ENCODE measurements at regions not wholly inside any gene's neighbourhood (a gene's known extent, or its start where the extent isn't known, plus 50 kb on each side); places are given as distances from the start of the nearest gene placed in this dataset.

DNA sequence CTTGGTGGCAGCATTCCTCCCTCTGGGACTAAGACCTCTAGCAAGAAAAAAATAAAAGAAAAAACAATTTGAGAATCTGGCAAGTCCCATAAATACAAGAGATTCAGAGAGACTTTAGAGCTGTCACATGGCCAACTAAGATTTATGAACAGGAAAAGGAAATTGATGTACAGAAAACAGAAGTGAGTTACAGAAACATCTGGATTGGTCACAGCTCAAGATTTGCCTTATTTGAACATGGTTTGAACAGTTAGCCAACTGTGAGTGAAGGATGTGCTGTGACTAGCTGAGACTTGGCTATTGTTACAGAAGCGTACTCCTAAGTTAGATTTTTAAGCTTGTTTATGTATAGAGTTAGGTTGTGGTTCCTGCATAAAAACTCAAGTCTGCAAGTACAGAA lies 340.2 kb downstream of the SLCO4C1 start:
- no peak overlapping the region for H3K4me2 ChIP-seq (ENCODE audit: insufficient read depth, low read length)
- FAIRE-seq, result no peak
- H3K4me3 ChIP-seq, result no peak overlapping the region
- no peak overlapping the region for H3K27ac ChIP-seq (ENCODE audit: extremely low read depth, low read depth, low read length)
- H3K4me1 ChIP-seq (replicated peaks in 1 of 2; ENCODE audit: control insufficient read depth in 2 of 2, insufficient read depth in 2 of 2, low read length in 2 of 2), result no peaks in the 10 kb centered on the region
- TF ChIP-seq MTA2 (IDR thresholded peaks at IDR 0.05; ENCODE audit: low read depth), result no peak
- DNase-seq (ENCODE audit: extremely low read depth in 1 of 4, low spot score in 3 of 4), result no peak
- no peaks in the 10 kb centered on the region for H3K9me1 ChIP-seq (ENCODE audit: control insufficient read depth, insufficient read depth, low read length)
- WGBS (ENCODE audit: insufficient coverage, low coverage, missing lambda C conversion rate), result 0% methylated on average over 1 of the region's 1 CpG
- H2AFZ ChIP-seq (ENCODE audit: low read depth, low read length), result no peak overlapping the region
- H3K27me3 ChIP-seq (ENCODE audit: control insufficient read depth in 2 of 2, insufficient read depth in 2 of 2, low read length in 2 of 2), result no peaks in the 10 kb centered on the region
- CTCF ChIA-PET (ENCODE audit: low intra/inter-chr PET ratio), result no interaction called here
- no peak for ATAC-seq
- H3K79me2 ChIP-seq (ENCODE audit: control insufficient read depth, insufficient read depth, low read length), result no peaks in the 10 kb centered on the region
- no peaks in the 10 kb centered on the region for H4K20me1 ChIP-seq (replicated peaks; ENCODE audit: control insufficient read depth, insufficient read depth, low read length)
- POLR2A ChIA-PET, result no interaction called here
- H3K9ac ChIP-seq (ENCODE audit: insufficient read depth in 1 of 2, low read depth in 2 of 2, low read length in 2 of 2), result no peak overlapping the region
- intact Hi-C loops (cut with micrococcal nuclease) (no loop called here), in situ Hi-C loops (cut with MboI) (no loop called here)
- BruUV-seq (replicated peaks), result no TSS peak
- no peaks in the 10 kb centered on the region for H3K9me3 ChIP-seq (replicated peaks; ENCODE audit: control insufficient read depth, insufficient read depth, low read depth, low read length)
- no peaks in the 10 kb centered on the region for H3K36me3 ChIP-seq (ENCODE audit: control insufficient read depth, insufficient read depth, low read length)

DNA sequence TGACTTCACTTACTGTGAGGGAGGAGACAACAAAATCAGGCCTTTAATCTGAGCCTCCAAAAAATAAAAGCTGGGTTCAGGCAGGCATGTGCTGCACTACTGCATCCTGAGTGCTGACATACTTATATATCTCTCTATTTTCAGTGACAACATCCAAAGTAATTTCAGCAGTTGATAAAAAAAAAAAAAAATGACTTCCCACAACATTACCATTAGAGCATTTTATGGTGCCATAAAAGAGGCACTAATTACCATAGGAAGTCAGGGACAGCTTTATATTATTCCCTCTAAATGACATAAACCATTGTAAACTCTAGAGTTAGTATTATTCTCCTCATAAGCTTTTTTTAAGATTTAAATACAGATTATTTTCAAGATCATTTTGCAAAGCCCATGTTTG lies 346.1 kb downstream of the SLCO4C1 start:
- Histone ChIP-seq H3K9me1 (ENCODE audit: control insufficient read depth, insufficient read depth, low read length) (no peaks in the 10 kb centered on the region), H2AFZ (ENCODE audit: low read depth, low read length) (no peak overlapping the region), H3K27ac (ENCODE audit: extremely low read depth, low read depth, low read length) (no peak overlapping the region), H3K4me3 (no peak overlapping the region), H3K4me2 (ENCODE audit: insufficient read depth, low read length) (no peak overlapping the region), H3K9ac (ENCODE audit: insufficient read depth in 1 of 2, low read depth in 2 of 2, low read length in 2 of 2) (no peak overlapping the region), H3K36me3 (ENCODE audit: control insufficient read depth, insufficient read depth, low read length) (no peaks in the 10 kb centered on the region), H3K9me3 (replicated peaks; ENCODE audit: control insufficient read depth, insufficient read depth, low read depth, low read length) (no peaks in the 10 kb centered on the region), H3K27me3 (ENCODE audit: control insufficient read depth in 2 of 2, insufficient read depth in 2 of 2, low read length in 2 of 2) (no peaks in the 10 kb centered on the region), H3K79me2 (ENCODE audit: control insufficient read depth, insufficient read depth, low read length) (no peaks in the 10 kb centered on the region), H3K4me1 (replicated peaks in 1 of 2; ENCODE audit: control insufficient read depth in 2 of 2, insufficient read depth in 2 of 2, low read length in 2 of 2) (no peaks in the 10 kb centered on the region), H4K20me1 (replicated peaks; ENCODE audit: control insufficient read depth, insufficient read depth, low read length) (no peaks in the 10 kb centered on the region)
- ATAC-seq, result no peak
- CTCF ChIA-PET (ENCODE audit: low intra/inter-chr PET ratio), result no interaction called here
- no TSS peak for BruUV-seq (replicated peaks)
- POLR2A ChIA-PET, result no interaction called here
- DNase-seq (ENCODE audit: extremely low read depth in 1 of 4, low spot score in 3 of 4), result no peak
- intact Hi-C loops (cut with micrococcal nuclease) (no loop called here), in situ Hi-C loops (cut with MboI) (no loop called here)
- no peak for FAIRE-seq
- TF ChIP-seq SIN3B (IDR thresholded peaks at IDR 0.05; ENCODE audit: low read depth) (no peak), ZBTB17 (CRISPR knock-in tag; IDR thresholded peaks at IDR 0.05) (no peak), NBN (IDR thresholded peaks at IDR 0.05; ENCODE audit: low read depth) (no peak), KAT8 (IDR thresholded peaks at IDR 0.05; ENCODE audit: low read depth) (no peak), ZNF175 (CRISPR knock-in tag; IDR thresholded peaks at IDR 0.05; ENCODE audit: low read depth) (no peak), TSC22D4 (tag; IDR thresholded peaks at IDR 0.05) (no peak), RBM15 (IDR thresholded peaks at IDR 0.05; ENCODE audit: insufficient read depth, low read length) (no peak), ZC3H11A (IDR thresholded peaks at IDR 0.05; ENCODE audit: low read depth, low read length) (no peak), ZBTB8A (IDR thresholded peaks at IDR 0.05; ENCODE audit: partially characterized antibody) (no peak), SAP30 (IDR thresholded peaks at IDR 0.05; ENCODE audit: borderline replicate concordance, insufficient read depth, low read depth, low read length, poor library complexity, severe bottlenecking) (no peak)
- TF ChIP-seq, protein P1, sequence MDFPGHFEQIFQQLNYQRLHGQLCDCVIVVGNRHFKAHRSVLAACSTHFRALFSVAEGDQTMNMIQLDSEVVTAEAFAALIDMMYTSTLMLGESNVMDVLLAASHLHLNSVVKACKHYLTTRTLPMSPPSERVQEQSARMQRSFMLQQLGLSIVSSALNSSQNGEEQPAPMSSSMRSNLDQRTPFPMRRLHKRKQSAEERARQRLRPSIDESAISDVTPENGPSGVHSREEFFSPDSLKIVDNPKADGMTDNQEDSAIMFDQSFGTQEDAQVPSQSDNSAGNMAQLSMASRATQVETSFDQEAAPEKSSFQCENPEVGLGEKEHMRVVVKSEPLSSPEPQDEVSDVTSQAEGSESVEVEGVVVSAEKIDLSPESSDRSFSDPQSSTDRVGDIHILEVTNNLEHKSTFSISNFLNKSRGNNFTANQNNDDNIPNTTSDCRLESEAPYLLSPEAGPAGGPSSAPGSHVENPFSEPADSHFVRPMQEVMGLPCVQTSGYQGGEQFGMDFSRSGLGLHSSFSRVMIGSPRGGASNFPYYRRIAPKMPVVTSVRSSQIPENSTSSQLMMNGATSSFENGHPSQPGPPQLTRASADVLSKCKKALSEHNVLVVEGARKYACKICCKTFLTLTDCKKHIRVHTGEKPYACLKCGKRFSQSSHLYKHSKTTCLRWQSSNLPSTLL (IDR thresholded peaks at IDR 0.05), result no peak
- TF ChIP-seq, protein P2, sequence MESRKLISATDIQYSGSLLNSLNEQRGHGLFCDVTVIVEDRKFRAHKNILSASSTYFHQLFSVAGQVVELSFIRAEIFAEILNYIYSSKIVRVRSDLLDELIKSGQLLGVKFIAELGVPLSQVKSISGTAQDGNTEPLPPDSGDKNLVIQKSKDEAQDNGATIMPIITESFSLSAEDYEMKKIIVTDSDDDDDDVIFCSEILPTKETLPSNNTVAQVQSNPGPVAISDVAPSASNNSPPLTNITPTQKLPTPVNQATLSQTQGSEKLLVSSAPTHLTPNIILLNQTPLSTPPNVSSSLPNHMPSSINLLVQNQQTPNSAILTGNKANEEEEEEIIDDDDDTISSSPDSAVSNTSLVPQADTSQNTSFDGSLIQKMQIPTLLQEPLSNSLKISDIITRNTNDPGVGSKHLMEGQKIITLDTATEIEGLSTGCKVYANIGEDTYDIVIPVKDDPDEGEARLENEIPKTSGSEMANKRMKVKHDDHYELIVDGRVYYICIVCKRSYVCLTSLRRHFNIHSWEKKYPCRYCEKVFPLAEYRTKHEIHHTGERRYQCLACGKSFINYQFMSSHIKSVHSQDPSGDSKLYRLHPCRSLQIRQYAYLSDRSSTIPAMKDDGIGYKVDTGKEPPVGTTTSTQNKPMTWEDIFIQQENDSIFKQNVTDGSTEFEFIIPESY (CRISPR knock-in tag; IDR thresholded peaks at IDR 0.05), result no peak

Measured in K562 (cell line).